DOHH2 (cell line): ENCODE measurements at regions not wholly inside any gene's neighbourhood (a gene's known extent, or its start where the extent isn't known, plus 50 kb on each side); places are given as distances from the start of the nearest gene placed in this dataset.

ENCODE experiments used
- EZH2phosphoT487 ChIP-seq: fragments of 200-600 bp; sonication (generic); IDR thresholded peaks from 2 replicates; pipeline ENCODE4 v1.6.1; 2017; ENCODE audit warnings: borderline replicate concordance, mild to moderate bottlenecking, antibody characterized with exemption, low read length, moderate library complexity, mixed read lengths
- TF ChIP-seq, protein P1 (sequence below): fragments of 200-600 bp; sonication (generic); IDR thresholded peaks from one replicate; pipeline ENCODE4 v1.5.1; 2014; ENCODE audit warnings: antibody characterized with exemption, mild to moderate bottlenecking, low read depth, low read length; ENCODE audit not compliant: poor library complexity, severe bottlenecking

DNA sequence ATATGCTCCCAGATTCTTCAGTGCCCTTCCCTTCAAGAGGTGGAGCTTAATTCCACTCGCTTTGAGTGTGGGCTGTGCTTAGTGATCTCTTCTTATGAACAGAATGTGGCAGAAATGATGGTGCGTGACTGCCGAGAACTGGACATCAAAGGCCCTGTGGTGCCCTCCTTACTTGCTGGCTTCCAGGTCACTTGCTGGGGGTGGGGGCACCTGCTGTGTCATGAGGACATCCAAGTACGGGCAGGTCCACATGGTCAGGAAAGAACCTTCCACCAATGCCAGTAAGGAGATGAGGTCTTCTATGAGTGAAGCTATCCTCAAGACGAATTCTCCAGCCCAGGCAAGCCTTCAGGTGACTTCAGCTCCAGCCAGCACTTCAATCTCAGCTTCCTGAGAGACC is 95.8 kb downstream of the FAM53A start:
- TF ChIP-seq, protein P1, sequence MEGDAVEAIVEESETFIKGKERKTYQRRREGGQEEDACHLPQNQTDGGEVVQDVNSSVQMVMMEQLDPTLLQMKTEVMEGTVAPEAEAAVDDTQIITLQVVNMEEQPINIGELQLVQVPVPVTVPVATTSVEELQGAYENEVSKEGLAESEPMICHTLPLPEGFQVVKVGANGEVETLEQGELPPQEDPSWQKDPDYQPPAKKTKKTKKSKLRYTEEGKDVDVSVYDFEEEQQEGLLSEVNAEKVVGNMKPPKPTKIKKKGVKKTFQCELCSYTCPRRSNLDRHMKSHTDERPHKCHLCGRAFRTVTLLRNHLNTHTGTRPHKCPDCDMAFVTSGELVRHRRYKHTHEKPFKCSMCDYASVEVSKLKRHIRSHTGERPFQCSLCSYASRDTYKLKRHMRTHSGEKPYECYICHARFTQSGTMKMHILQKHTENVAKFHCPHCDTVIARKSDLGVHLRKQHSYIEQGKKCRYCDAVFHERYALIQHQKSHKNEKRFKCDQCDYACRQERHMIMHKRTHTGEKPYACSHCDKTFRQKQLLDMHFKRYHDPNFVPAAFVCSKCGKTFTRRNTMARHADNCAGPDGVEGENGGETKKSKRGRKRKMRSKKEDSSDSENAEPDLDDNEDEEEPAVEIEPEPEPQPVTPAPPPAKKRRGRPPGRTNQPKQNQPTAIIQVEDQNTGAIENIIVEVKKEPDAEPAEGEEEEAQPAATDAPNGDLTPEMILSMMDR: no peak
- no peak for TF ChIP-seq EZH2phosphoT487
